ENCODE measurements at regions not wholly inside any gene's neighbourhood (a gene's known extent, or its start where the extent isn't known, plus 50 kb on each side); places are given as distances from the start of the nearest gene placed in this dataset.

- no peak for TF ChIP-seq CEBPB (IDR thresholded peaks at IDR 0.05; ENCODE audit: borderline replicate concordance, low read depth, low read length)
- no peak for TF ChIP-seq FOXC1 (CRISPR knock-in tag; IDR thresholded peaks at IDR 0.05; ENCODE audit: borderline replicate concordance)
- TF ChIP-seq, protein P1, sequence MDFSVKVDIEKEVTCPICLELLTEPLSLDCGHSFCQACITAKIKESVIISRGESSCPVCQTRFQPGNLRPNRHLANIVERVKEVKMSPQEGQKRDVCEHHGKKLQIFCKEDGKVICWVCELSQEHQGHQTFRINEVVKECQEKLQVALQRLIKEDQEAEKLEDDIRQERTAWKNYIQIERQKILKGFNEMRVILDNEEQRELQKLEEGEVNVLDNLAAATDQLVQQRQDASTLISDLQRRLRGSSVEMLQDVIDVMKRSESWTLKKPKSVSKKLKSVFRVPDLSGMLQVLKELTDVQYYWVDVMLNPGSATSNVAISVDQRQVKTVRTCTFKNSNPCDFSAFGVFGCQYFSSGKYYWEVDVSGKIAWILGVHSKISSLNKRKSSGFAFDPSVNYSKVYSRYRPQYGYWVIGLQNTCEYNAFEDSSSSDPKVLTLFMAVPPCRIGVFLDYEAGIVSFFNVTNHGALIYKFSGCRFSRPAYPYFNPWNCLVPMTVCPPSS (IDR thresholded peaks at IDR 0.05): no peak
- no peak for TF ChIP-seq ZZZ3 (CRISPR knock-in tag; IDR thresholded peaks at IDR 0.05; ENCODE audit: borderline replicate concordance)
- no peak for TF ChIP-seq ARHGAP35 (CRISPR knock-in tag; IDR thresholded peaks at IDR 0.05; ENCODE audit: borderline replicate concordance)
- no peak for TF ChIP-seq ZNF12 (CRISPR knock-in tag; IDR thresholded peaks at IDR 0.05)
- no peak for TF ChIP-seq MTF2 (CRISPR knock-in tag; IDR thresholded peaks at IDR 0.05; ENCODE audit: borderline replicate concordance)
- no peak for TF ChIP-seq POGZ (CRISPR knock-in tag; IDR thresholded peaks at IDR 0.05)
These were observed 262.1 kb upstream of the CA10 start (continued) for GRCh38 chr17:52420555-52421078.

DNA sequence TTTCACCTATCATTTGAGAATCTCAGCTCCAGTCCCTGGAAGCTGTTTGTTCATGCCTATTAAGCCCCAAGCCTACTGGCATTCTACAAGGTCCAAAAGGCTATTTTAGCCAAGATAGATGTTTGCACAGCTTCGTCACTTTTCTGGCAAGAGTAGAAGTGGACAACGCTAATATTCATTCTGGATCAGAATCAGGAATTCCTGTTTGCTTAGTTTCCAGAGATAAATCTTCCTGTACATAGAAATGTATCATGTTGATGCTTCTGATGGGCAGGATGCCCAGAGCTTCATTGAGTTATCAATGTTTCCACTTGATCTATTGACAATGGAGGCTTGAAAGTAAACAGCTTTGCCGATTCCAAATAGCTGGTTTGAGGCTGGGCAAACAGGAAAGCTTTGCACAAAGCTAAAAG, 260.7 kb upstream of the CA10 start:
- no TSS peak for BruUV-seq (replicated peaks)
- no peak for FAIRE-seq
- H3K79me2 ChIP-seq (ENCODE audit: insufficient read depth, low read length): no peaks in the 10 kb centered on the region

More for the DNA sequence above, 260.7 kb upstream of the CA10 start:
- no peak overlapping the region for H3K9ac ChIP-seq (ENCODE audit: insufficient read depth, low read depth, low read length)
- in situ Hi-C loops (cut with HindIII; ENCODE audit: extremely low pct_ligation_motif_present, low pct_unique_long_range_greater_than_20kb): no loop called here
- TF ChIP-seq FOXA3 (CRISPR knock-in tag; IDR thresholded peaks at IDR 0.05) (peak; percentile 22; the same call in 1 of the 2 replicates), FOXP1 (IDR thresholded peaks at IDR 0.05) (no peak), FOXP1 (CRISPR knock-in tag; IDR thresholded peaks at IDR 0.05) (0 out of 2 replicates have a peak, but pooled peaks have one; percentile 12), SOX13 (IDR thresholded peaks at IDR 0.05) (no peak), SOX13 (CRISPR knock-in tag; conservative IDR thresholded peaks at IDR 0.05 in 1 of 2, IDR thresholded peaks at IDR 0.05 in 1 of 2) (peak in 1 of 2 experiments; percentile 27; a peak in 1 of 4 replicates), BORCS8-MEF2B (CRISPR knock-in tag; IDR thresholded peaks at IDR 0.05) (no peak)
- TF ChIP-seq, protein P2, sequence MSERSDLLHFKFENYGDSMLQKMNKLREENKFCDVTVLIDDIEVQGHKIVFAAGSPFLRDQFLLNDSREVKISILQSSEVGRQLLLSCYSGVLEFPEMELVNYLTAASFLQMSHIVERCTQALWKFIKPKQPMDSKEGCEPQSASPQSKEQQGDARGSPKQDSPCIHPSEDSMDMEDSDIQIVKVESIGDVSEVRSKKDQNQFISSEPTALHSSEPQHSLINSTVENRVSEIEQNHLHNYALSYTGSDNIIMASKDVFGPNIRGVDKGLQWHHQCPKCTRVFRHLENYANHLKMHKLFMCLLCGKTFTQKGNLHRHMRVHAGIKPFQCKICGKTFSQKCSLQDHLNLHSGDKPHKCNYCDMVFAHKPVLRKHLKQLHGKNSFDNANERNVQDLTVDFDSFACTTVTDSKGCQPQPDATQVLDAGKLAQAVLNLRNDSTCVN (CRISPR knock-in tag; IDR thresholded peaks at IDR 0.05; ENCODE audit: borderline replicate concordance): peak; percentile 62; the same call in 1 of the 2 replicates
- H3K4me2 ChIP-seq (ENCODE audit: low read depth, low read length): no peak overlapping the region
- no peak overlapping the region for H3K27ac ChIP-seq (ENCODE audit: extremely low read length, insufficient read depth, low read length)
- peak; percentile 69 for DNase-seq (ENCODE audit: low spot score)
- CTCF ChIA-PET (ENCODE audit: low intra/inter-chr PET ratio, low total read pairs): no interaction called here
- no peak overlapping the region for H2AFZ ChIP-seq (ENCODE audit: low read length)
- peak; percentile 41; the same call in 2 of the 3 replicates for ATAC-seq
- no peaks in the 10 kb centered on the region for H4K20me1 ChIP-seq (ENCODE audit: insufficient read depth, low read length)
- WGBS (ENCODE audit: low lambda C conversion rate): 2% methylated on average over 3 of the region's 3 CpGs
- no peak overlapping the region for H3K4me3 ChIP-seq (replicated peaks in 1 of 3; ENCODE audit: insufficient read depth in 1 of 3, low read depth in 2 of 3, low read length in 3 of 3)
- peaks cover 38% of the 10 kb centered on the region for H3K9me3 ChIP-seq (ENCODE audit: low read length)
- no peaks in the 10 kb centered on the region for H3K27me3 ChIP-seq (ENCODE audit: control insufficient read depth in 1 of 2, insufficient read depth in 2 of 2, low read length in 2 of 2)
- intact Hi-C loops (cut with micrococcal nuclease; ENCODE audit: unreplicated experiment): no loop called here
- no peaks in the 10 kb centered on the region for H3K36me3 ChIP-seq (replicated peaks in 1 of 2; ENCODE audit: control insufficient read depth in 1 of 2, insufficient read depth in 2 of 2, low read length in 2 of 2)
- peaks cover 14% of the 10 kb centered on the region; the same call in 1 of the 2 replicates for H3K4me1 ChIP-seq (ENCODE audit: insufficient read depth, low read length)
- POLR2A ChIA-PET: no interaction called here

Data from HepG2 (cell line).